Calu3 (cell line): ENCODE measurements at regions not wholly inside any gene's neighbourhood (a gene's known extent, or its start where the extent isn't known, plus 50 kb on each side); places are given as distances from the start of the nearest gene placed in this dataset.
"Not testable (repeated sequence)": the region's sequence is repeated elsewhere in the genome, so short reads cannot be mapped to it uniquely, and the experiment has no call there.

Experiments
- BruUV-seq: library from RNA; stranded (reverse); fragments of 400-500 nt; replicated peaks from 2 replicates; lab custom pipeline; 2021; lab: Mats Ljungman, UMichigan
- CTCF ChIA-PET: fragments of 300-600 bp; sonication (Branson Sonifier 250); formaldehyde crosslinking; loops from one replicate; lab custom pipeline; 2022; ENCODE audit warnings: antibody characterized with exemption; lab: Charles Lee
- DNase-seq: peaks from one replicate; pipeline ENCODE4 v3.0.0; 2022
- H3K27ac Mint-ChIP-seq: one replicate; pipeline ENCODE4 v1.8.0; 2022; ENCODE audit warnings: mixed read lengths; ENCODE audit not compliant: unreplicated experiment
- H3K27me3 Mint-ChIP-seq: one replicate; pipeline ENCODE4 v1.8.0; 2022; ENCODE audit warnings: mixed read lengths; ENCODE audit not compliant: unreplicated experiment
- H3K36me3 Mint-ChIP-seq: one replicate; pipeline ENCODE4 v1.8.0; 2022; ENCODE audit warnings: mild to moderate bottlenecking, moderate library complexity, mixed read lengths; ENCODE audit not compliant: insufficient read depth, unreplicated experiment
- H3K4me1 Mint-ChIP-seq: one replicate; pipeline ENCODE4 v1.8.0; 2022; ENCODE audit warnings: mild to moderate bottlenecking, low read depth, mixed read lengths; ENCODE audit not compliant: unreplicated experiment
- H3K4me3 Mint-ChIP-seq: one replicate; pipeline ENCODE4 v1.8.0; 2022; ENCODE audit warnings: mild to moderate bottlenecking, low read depth, moderate library complexity, mixed read lengths; ENCODE audit not compliant: unreplicated experiment
- H3K9me3 Mint-ChIP-seq: one replicate; pipeline ENCODE4 v1.8.0; 2022; ENCODE audit warnings: low read depth, mixed read lengths; ENCODE audit not compliant: unreplicated experiment
- CTCF ChIP-seq: fragments of 200-600 bp; IDR thresholded peaks from one replicate; pipeline ENCODE4 v1.8.0; 2022; ENCODE audit warnings: antibody characterized with exemption; ENCODE audit not compliant: unreplicated experiment
- intact Hi-C: fragments of 100-400 bp; cut with micrococcal nuclease; formaldehyde crosslinking; loops from one replicate; pipeline ENCODE4 v1.10.0; 2022; ENCODE audit not compliant: unreplicated experiment

GRCh38 chr9:26673261-26673660 is 219.3 kb downstream of the CAAP1 start:
- no TSS peak for BruUV-seq
- CTCF ChIA-PET = no interaction called here
- TF ChIP-seq CTCF = no peak
- no peaks in the 10 kb centered on the region for H3K9me3 Mint-ChIP-seq
- intact Hi-C loops = no loop called here
- H3K4me3 Mint-ChIP-seq = no peak overlapping the region
- no peak overlapping the region for H3K27ac Mint-ChIP-seq
- H3K27me3 Mint-ChIP-seq = no peaks in the 10 kb centered on the region
- no peak for DNase-seq
- no peaks in the 10 kb centered on the region for H3K36me3 Mint-ChIP-seq
- H3K4me1 Mint-ChIP-seq = no peaks in the 10 kb centered on the region

- CTCF ChIA-PET = no interaction called here
- intact Hi-C loops = no loop called here
- H3K4me3 Mint-ChIP-seq = no peak overlapping the region
- no peak overlapping the region for H3K27ac Mint-ChIP-seq
- no peaks in the 10 kb centered on the region for H3K4me1 Mint-ChIP-seq
- H3K27me3 Mint-ChIP-seq = no peaks in the 10 kb centered on the region
- no peaks in the 10 kb centered on the region for H3K36me3 Mint-ChIP-seq
- no peak for DNase-seq
- no peak for TF ChIP-seq CTCF
- BruUV-seq = no TSS peak
- H3K9me3 Mint-ChIP-seq = no peaks in the 10 kb centered on the region
These were observed 222.6 kb downstream of the CAAP1 start for GRCh38 chr9:26669701-26670670.

GRCh38 chr9:26667882-26668281 is 224.7 kb downstream of the CAAP1 start:
- CTCF ChIA-PET = no interaction called here
- Mint-ChIP-seq H3K27me3 (no peaks in the 10 kb centered on the region), H3K4me3 (no peak overlapping the region), H3K9me3 (no peaks in the 10 kb centered on the region), H3K27ac (no peak overlapping the region), H3K4me1 (no peaks in the 10 kb centered on the region), H3K36me3 (no peaks in the 10 kb centered on the region)
- DNase-seq = no peak
- BruUV-seq = no TSS peak
- intact Hi-C loops = no loop called here
- TF ChIP-seq CTCF = no peak

GRCh38 chr9:26665666-26666065 is 226.9 kb downstream of the CAAP1 start:
- CTCF ChIA-PET = no interaction called here
- TF ChIP-seq CTCF = no peak
- BruUV-seq = no TSS peak
- no peaks in the 10 kb centered on the region for H3K4me1 Mint-ChIP-seq
- intact Hi-C loops = no loop called here
- H3K27ac Mint-ChIP-seq = no peak overlapping the region
- no peaks in the 10 kb centered on the region for H3K27me3 Mint-ChIP-seq
- H3K4me3 Mint-ChIP-seq = no peak overlapping the region
- no peak for DNase-seq
- no peaks in the 10 kb centered on the region for H3K9me3 Mint-ChIP-seq
- H3K36me3 Mint-ChIP-seq = no peaks in the 10 kb centered on the region

GRCh38 chr9:26664087-26664773 is 228.4 kb downstream of the CAAP1 start:
- intact Hi-C loops, BruUV-seq, H3K4me1 Mint-ChIP-seq, H3K27ac Mint-ChIP-seq, H3K27me3 Mint-ChIP-seq, CTCF ChIA-PET, H3K36me3 Mint-ChIP-seq, H3K9me3 Mint-ChIP-seq, H3K4me3 Mint-ChIP-seq, DNase-seq: not testable (repeated sequence)
